Body of pancreas (tissue), 4 donors: ENCODE measurements at regions not wholly inside any gene's neighbourhood (a gene's known extent, or its start where the extent isn't known, plus 50 kb on each side); places are given as distances from the start of the nearest gene placed in this dataset.

Experiments used
- CTCF ChIP-seq, 7 experiments: fragments of 450-650 bp in 4 of 7; fragments of 200-600 bp in 3 of 7; sonication (generic) in 3 of 7; IDR thresholded peaks; one replicate each; pipeline ENCODE4 v1.5.1; 2016 to 2019; ENCODE audit warnings: antibody characterized with exemption in 7 of 7
- POLR2A ChIP-seq, 3 donors: fragments of 450-650 bp; IDR thresholded peaks; one replicate each; pipeline ENCODE4 v1.6.1; 2016; ENCODE audit warnings: antibody characterized with exemption in 3 of 3, mild to moderate bottlenecking in 2 of 3

DNA sequence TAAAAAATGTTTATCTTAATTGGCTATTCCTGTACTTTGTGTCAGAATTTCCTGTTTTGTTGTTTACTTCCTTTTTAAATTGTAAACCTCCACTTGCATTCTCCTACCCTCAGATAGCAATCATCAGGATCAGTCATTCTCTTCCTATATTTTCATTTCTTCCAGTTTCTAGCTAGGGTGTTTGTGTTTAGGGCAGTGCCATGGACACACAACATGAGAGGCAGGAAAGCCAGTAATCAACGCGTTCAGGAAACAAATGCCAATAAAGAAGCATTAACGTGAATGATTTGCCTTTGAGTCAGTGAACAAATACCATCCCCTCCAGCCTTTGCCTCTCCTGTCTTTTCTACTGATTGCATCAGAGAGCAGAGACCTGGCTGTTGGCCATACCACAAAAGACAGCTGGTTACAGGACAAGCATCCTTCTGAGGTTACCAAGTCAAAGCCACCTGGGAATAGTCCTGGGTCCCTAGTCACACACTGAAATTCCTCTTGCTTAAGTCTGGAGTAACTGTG, 56.7 kb upstream of the FHL2 start:
- TF ChIP-seq POLR2A (IDR thresholded peaks at IDR 0.05) (no peak), CTCF (IDR thresholded peaks at IDR 0.05) (no peak)
